Esophagus (tissue), 2 donors: ENCODE measurements at regions not wholly inside any gene's neighbourhood (a gene's known extent, or its start where the extent isn't known, plus 50 kb on each side); places are given as distances from the start of the nearest gene placed in this dataset.

Experiments used
- H3K27ac ChIP-seq, 2 donors: one replicate each; pipeline ENCODE4 v1.5.1; 2013; ENCODE audit warnings: low read depth in 2 of 2, mild to moderate bottlenecking in 2 of 2, inconsistent platforms in 1 of 2, low read length in 1 of 2, moderate library complexity in 1 of 2
- H3K27me3 ChIP-seq, 2 donors: one replicate each; pipeline ENCODE4 v1.6.1; 2013; ENCODE audit warnings: low read length in 2 of 2, control low read depth in 1 of 2, mild to moderate bottlenecking in 1 of 2; ENCODE audit not compliant: insufficient read depth in 2 of 2, control insufficient read depth in 1 of 2
- H3K36me3 ChIP-seq, 2 donors: one replicate each; pipeline ENCODE4 v1.6.1; 2013; ENCODE audit warnings: low read length in 1 of 2; ENCODE audit not compliant: control insufficient read depth in 2 of 2, insufficient read depth in 2 of 2
- H3K4me1 ChIP-seq, 2 donors: one replicate each; pipeline ENCODE4 v1.6.1; 2013; ENCODE audit warnings: low read length in 1 of 2; ENCODE audit not compliant: control insufficient read depth in 2 of 2, insufficient read depth in 2 of 2
- H3K4me3 ChIP-seq, 2 donors: one replicate each; pipeline ENCODE4 v1.5.1; 2013; ENCODE audit warnings: low read length in 2 of 2, mild to moderate bottlenecking in 2 of 2, low read depth in 1 of 2, moderate library complexity in 1 of 2
- H3K9me3 ChIP-seq, 2 donors: one replicate each; pipeline ENCODE4 v1.6.1; 2013; ENCODE audit warnings: mild to moderate bottlenecking in 2 of 2, low read depth in 1 of 2, low read length in 1 of 2, moderate library complexity in 1 of 2; ENCODE audit not compliant: control insufficient read depth in 2 of 2, insufficient read depth in 1 of 2
- WGBS, 2 donors: extraction: QIAGEN DNeasy Blood & Tissue Kit; methylation state at CpG; one replicate each; pipeline ENCODE4 v1.1.7; 2013; 5-methylcytosine and 5-hydroxymethylcytosine counted together
- donor health status: healthy with polysubstance abuse.
- donor health status: Bipolar disorder and iron deficiency.

GRCh38 chr6:22418714-22419113, 121.9 kb upstream of the PRL start:
- Histone ChIP-seq H3K4me1 (no peaks in the 10 kb centered on the region), H3K27ac (no peak overlapping the region), H3K27me3 (no peaks in the 10 kb centered on the region), H3K4me3 (no peak overlapping the region), H3K36me3 (no peaks in the 10 kb centered on the region), H3K9me3 (no peaks in the 10 kb centered on the region)
- WGBS, 2 donors = 49 to 64% methylated on average over 1 of the region's 1 CpG

GRCh38 chr6:22421198-22421597, 124.4 kb upstream of the PRL start:
- H3K36me3 ChIP-seq = no peaks in the 10 kb centered on the region
- WGBS, 2 donors = 62 to 67% methylated on average over 2 of the region's 2 CpGs
- no peaks in the 10 kb centered on the region for H3K4me1 ChIP-seq
- H3K27me3 ChIP-seq = no peaks in the 10 kb centered on the region
- no peak overlapping the region for H3K27ac ChIP-seq
- no peaks in the 10 kb centered on the region for H3K9me3 ChIP-seq
- H3K4me3 ChIP-seq = no peak overlapping the region

- H3K4me1 ChIP-seq = no peaks in the 10 kb centered on the region
- no peak overlapping the region for H3K27ac ChIP-seq
- WGBS, 2 donors = 55 to 74% methylated on average over 2 of the region's 2 CpGs
- H3K9me3 ChIP-seq = no peaks in the 10 kb centered on the region
- no peak overlapping the region for H3K4me3 ChIP-seq
- H3K27me3 ChIP-seq = no peaks in the 10 kb centered on the region
- H3K36me3 ChIP-seq = no peaks in the 10 kb centered on the region
These were observed 127.4 kb upstream of the PRL start for GRCh38 chr6:22424196-22424595.

GRCh38 chr6:22432060-22432459, 135.2 kb upstream of the PRL start:
- Histone ChIP-seq H3K4me1 (no peaks in the 10 kb centered on the region), H3K4me3 (no peak overlapping the region), H3K36me3 (no peaks in the 10 kb centered on the region), H3K9me3 (no peaks in the 10 kb centered on the region), H3K27ac (no peak overlapping the region), H3K27me3 (no peaks in the 10 kb centered on the region)
- WGBS, 2 donors = 94 to 98% methylated on average over 2 of the region's 2 CpGs

- H3K9me3 ChIP-seq = no peaks in the 10 kb centered on the region
- H3K4me3 ChIP-seq = no peak overlapping the region
- no peaks in the 10 kb centered on the region for H3K4me1 ChIP-seq
- 77 to 78% methylated on average over 6 of the region's 6 CpGs for WGBS, 2 donors
- H3K36me3 ChIP-seq = no peaks in the 10 kb centered on the region
- no peaks in the 10 kb centered on the region for H3K27me3 ChIP-seq
- H3K27ac ChIP-seq = no peak overlapping the region
These were observed 135.6 kb upstream of the HDGFL1 start for GRCh38 chr6:22433745-22434144.

- Histone ChIP-seq H3K9me3 (no peaks in the 10 kb centered on the region), H3K27me3 (no peaks in the 10 kb centered on the region), H3K4me3 (no peak overlapping the region), H3K4me1 (no peaks in the 10 kb centered on the region), H3K36me3 (no peaks in the 10 kb centered on the region), H3K27ac (no peak overlapping the region)
- WGBS, 2 donors = 78 to 86% methylated on average over 4 of the region's 4 CpGs
These were observed 134.2 kb upstream of the HDGFL1 start for GRCh38 chr6:22435151-22435550.

- no peaks in the 10 kb centered on the region for H3K9me3 ChIP-seq
- no peaks in the 10 kb centered on the region for H3K4me1 ChIP-seq
- no peaks in the 10 kb centered on the region for H3K27me3 ChIP-seq
- H3K4me3 ChIP-seq = no peak overlapping the region
- H3K36me3 ChIP-seq = no peaks in the 10 kb centered on the region
- WGBS, 2 donors = 47 to 64% methylated on average over 2 of the region's 2 CpGs
- H3K27ac ChIP-seq = no peak overlapping the region
These were observed 133.2 kb upstream of the HDGFL1 start for GRCh38 chr6:22436134-22436533.

GRCh38 chr6:22437665-22438064, 131.7 kb upstream of the HDGFL1 start:
- WGBS, 2 donors = 88 to 91% methylated on average over 1 of the region's 1 CpG
- Histone ChIP-seq H3K9me3 (no peaks in the 10 kb centered on the region), H3K4me1 (no peaks in the 10 kb centered on the region), H3K27ac (no peak overlapping the region), H3K4me3 (no peak overlapping the region), H3K27me3 (no peaks in the 10 kb centered on the region), H3K36me3 (no peaks in the 10 kb centered on the region)

GRCh38 chr6:22442826-22443225, 126.5 kb upstream of the HDGFL1 start:
- no peaks in the 10 kb centered on the region for H3K4me1 ChIP-seq
- no peak overlapping the region for H3K4me3 ChIP-seq
- no peak overlapping the region for H3K27ac ChIP-seq
- H3K36me3 ChIP-seq = peaks cover 0 to 2% of the 10 kb centered on the region in 2 donors
- WGBS, 2 donors = 29 to 47% methylated on average over 1 of the region's 1 CpG
- H3K9me3 ChIP-seq = no peaks in the 10 kb centered on the region
- H3K27me3 ChIP-seq = no peaks in the 10 kb centered on the region

- H3K4me1 ChIP-seq = no peaks in the 10 kb centered on the region
- no peaks in the 10 kb centered on the region for H3K27me3 ChIP-seq
- WGBS, 2 donors = 64 to 79% methylated on average over 3 of the region's 3 CpGs
- no peak overlapping the region for H3K27ac ChIP-seq
- no peaks in the 10 kb centered on the region for H3K9me3 ChIP-seq
- peaks cover 0 to 2% of the 10 kb centered on the region in 2 donors for H3K36me3 ChIP-seq
- H3K4me3 ChIP-seq = no peak overlapping the region
These were observed 125.0 kb upstream of the HDGFL1 start for GRCh38 chr6:22444330-22444729.
